GM18517 (cell line): ENCODE measurements at regions not wholly inside any gene's neighbourhood (a gene's known extent, or its start where the extent isn't known, plus 50 kb on each side); places are given as distances from the start of the nearest gene placed in this dataset.

ENCODE experiments used
- ATAC-seq: cut with Tn5 transposase; IDR thresholded peaks from one replicate; pipeline ENCODE4 v1.9.1; 2021; ENCODE audit warnings: mild to moderate bottlenecking, moderate library complexity; ENCODE audit not compliant: unreplicated experiment

DNA sequence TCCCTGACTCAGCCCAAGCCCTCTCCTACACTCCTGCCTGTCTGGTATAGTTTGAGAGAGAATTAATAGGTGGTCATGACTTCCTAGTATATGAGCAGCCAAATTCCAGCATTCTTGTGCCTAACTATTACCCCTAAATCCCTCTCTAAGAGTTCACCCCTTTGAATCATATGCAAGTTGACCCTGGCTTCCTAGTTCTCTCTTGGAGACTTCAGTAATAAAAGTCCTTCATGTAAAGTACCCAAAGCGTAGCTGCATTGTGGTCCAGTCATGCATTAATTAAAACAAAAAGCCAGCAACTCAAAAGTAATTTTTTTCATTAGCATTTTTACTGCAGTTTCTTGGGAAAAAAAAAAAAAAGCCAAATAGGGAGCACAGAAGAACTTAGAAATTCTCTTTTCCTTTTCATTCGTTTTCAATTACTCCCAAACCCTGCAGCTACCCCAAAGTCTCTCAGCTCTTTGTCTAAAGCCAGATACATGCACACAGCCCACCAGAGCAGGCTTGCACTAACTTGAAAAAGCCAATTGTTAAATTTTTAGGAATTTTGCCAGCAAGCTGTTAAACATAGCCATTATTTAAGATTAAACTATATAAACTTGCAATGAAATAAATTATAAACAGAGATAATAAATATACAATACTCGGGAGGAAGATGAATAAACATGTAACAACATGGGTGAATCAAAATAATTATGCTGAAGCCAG, 50.1 kb upstream of the STT3B start:
- no peak for ATAC-seq
